22Rv1 (cell line): ENCODE measurements at regions not wholly inside any gene's neighbourhood (a gene's known extent, or its start where the extent isn't known, plus 50 kb on each side); places are given as distances from the start of the nearest gene placed in this dataset.

Experiments used
- CTCF ChIP-seq: fragments of 450-650 bp; IDR thresholded peaks from 2 replicates; pipeline ENCODE4 v1.5.1; 2017; ENCODE audit warnings: mild to moderate bottlenecking
- ZFX ChIP-seq: fragments of 450-650 bp; IDR thresholded peaks from 2 replicates; pipeline ENCODE4 v1.6.1; 2017; ENCODE audit warnings: antibody characterized with exemption, borderline replicate concordance

- TF ChIP-seq CTCF (no peak), ZFX (no peak)
Measured at GRCh38 chr3:109678600-109678999, 341.3 kb upstream of the DPPA4 start.
